GM12875 (cell line): ENCODE measurements at regions not wholly inside any gene's neighbourhood (a gene's known extent, or its start where the extent isn't known, plus 50 kb on each side); places are given as distances from the start of the nearest gene placed in this dataset.
"Not testable (repeated sequence)": the region's sequence is repeated elsewhere in the genome, so short reads cannot be mapped to it uniquely, and the experiment has no call there.

Experiments used
- H3K4me3 ChIP-seq: one replicate; pipeline ENCODE4 v1.5.1; 2011; ENCODE audit warnings: low read depth, low read length, control low read depth
- TF ChIP-seq, protein P1 (sequence below): IDR thresholded peaks from 2 replicates; pipeline ENCODE4 v1.5.1; 2011; ENCODE audit warnings: low read depth, mild to moderate bottlenecking, control low read depth, inconsistent platforms, low read length, moderate library complexity, borderline replicate concordance; ENCODE audit not compliant: insufficient read depth

DNA sequence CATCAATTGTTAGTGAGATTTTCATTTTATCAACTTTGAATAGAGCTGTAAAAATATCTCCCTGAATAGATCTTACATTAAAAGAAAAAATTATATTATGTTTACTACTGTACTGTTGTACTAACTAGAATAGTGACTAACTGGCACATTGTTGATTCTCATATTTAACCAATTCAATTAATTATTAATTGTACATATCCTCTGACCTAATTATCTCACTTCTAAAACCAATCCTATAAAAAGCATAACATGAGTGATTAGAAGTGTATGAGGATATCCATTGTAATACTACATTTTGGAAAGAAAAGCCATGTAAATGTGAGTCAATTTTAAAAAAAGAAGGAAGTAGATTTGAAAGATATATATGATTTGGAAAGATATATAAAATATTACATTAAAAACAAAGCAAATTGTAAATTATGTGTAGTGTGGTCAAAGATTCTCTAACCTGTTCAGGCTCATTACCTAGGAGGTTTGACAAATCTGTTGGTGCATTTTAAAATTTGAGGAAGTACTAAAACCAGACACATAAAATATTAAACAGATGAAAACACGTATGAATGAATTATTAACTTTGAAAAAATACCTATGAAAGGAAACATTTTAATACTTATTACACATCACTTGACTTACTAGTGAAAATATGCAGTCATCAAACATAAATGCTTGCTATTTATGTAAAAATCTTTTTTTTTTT lies 829.8 kb upstream of the SLC10A2 start:
- H3K4me3 ChIP-seq, result no peak overlapping the region
- TF ChIP-seq, protein P1, sequence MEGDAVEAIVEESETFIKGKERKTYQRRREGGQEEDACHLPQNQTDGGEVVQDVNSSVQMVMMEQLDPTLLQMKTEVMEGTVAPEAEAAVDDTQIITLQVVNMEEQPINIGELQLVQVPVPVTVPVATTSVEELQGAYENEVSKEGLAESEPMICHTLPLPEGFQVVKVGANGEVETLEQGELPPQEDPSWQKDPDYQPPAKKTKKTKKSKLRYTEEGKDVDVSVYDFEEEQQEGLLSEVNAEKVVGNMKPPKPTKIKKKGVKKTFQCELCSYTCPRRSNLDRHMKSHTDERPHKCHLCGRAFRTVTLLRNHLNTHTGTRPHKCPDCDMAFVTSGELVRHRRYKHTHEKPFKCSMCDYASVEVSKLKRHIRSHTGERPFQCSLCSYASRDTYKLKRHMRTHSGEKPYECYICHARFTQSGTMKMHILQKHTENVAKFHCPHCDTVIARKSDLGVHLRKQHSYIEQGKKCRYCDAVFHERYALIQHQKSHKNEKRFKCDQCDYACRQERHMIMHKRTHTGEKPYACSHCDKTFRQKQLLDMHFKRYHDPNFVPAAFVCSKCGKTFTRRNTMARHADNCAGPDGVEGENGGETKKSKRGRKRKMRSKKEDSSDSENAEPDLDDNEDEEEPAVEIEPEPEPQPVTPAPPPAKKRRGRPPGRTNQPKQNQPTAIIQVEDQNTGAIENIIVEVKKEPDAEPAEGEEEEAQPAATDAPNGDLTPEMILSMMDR, result no peak

DNA sequence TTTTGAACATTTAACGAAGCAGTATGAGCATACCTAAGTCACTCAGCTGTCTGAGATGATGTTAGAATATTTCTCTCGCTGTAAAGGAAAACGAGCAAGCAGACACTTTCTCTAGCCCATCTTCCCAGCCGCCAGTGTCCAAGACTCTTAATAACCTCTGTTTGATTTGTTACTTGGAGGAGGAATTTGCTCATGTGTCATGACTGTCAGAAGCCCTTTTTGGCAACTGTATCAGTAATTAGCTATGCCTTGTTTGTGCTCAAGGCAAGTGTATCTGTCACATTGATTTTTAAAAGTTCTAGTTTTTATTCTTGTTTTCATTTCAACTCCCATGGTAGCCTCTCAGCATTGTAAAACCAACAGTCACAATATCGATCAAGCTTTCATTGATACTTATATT lies 828.4 kb upstream of the SLC10A2 start:
- TF ChIP-seq, protein P1, result no peak
- H3K4me3 ChIP-seq, result no peak overlapping the region

DNA sequence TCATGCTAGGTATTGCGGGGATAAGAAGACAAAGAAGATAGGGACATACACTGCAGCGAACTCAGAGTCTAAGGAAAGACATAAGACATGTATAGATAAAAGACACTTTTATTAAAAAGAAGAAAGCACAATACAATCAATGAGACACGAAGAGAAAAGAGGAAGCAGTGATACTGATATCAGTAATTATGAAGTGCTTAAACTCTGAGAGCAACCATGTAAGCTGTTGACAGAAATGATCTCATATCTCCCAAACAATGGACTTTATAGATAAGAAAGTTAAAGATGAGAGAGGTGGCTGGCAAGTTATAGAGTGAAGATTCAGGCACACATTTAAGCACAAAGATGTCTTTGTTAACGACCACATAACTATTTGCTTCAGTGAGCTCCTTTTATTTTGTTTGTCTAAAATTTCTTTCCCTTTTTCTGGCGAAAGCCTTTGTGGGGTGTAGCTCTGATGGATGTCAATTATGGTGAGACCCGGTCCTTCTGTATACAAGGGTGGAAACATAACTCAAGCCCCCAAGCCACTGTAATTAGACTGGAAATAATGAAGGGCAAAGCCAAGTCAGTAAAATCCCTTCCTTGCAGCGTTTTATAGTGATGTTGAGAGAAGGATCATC lies 818.0 kb upstream of the SLC10A2 start:
- TF ChIP-seq, protein P1, result no peak
- no peak overlapping the region for H3K4me3 ChIP-seq

DNA sequence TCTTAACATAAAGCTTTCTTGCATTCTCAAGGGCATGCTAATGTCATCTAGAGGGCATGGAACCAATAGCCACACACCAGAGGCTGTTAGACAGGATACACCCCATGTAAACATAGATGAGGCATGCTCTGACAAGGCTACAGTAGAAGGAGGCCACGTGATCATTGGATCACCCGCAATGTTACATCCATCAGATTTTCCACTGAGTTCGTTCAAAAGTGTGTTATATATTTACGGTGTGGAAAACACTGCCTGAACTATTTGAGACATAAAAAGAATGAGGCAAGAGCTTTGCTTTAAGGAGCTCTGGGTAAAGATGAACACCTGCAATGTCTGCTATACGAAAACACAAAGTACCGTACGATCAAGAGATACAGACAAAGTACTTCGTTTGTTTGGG lies 817.5 kb upstream of the SLC10A2 start:
- H3K4me3 ChIP-seq, result no peak overlapping the region
- TF ChIP-seq, protein P1, result no peak

DNA sequence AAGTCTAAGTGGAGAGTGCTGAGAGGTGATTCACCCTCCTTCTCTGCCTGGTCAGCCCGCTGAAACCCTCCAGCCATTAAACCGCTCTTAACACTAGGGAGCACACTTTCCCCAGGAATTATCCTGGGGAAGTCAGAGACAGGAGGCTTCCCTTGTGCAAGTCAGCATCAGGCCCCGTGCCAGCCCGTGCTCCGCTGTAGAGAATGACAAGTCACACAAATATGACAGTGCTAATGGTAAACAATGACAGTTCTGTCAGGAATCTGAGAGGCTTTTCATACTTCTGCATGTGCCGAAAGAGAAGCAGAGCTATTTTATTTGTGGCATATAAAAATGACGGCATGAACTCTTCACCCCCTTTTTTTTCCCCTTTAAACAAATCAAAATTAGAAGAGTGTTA lies 816.9 kb upstream of the SLC10A2 start:
- TF ChIP-seq, protein P1, result no peak

DNA sequence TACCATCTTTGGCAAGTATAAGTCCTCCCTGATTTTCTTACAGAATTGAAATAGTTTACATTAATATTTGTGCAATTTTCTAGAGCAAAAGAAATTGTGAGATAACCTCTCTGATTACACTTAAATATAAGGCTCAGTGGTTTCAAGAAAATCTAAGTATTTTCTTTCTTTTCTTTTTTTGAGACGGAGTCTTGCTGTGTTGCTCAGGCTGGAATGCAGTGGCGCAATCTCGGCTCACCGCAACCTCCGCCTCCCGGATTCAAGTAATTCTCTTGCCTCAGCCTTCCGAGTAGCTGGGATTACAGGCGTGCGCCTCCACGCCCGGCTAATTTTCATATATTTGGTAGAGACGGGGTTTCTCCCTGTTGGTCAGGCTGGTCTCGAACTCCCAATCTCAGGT lies 813.9 kb upstream of the SLC10A2 start:
- not testable (repeated sequence) for H3K4me3 ChIP-seq

More for the DNA sequence above, 816.9 kb upstream of the SLC10A2 start:
- H3K4me3 ChIP-seq, result no peak overlapping the region

DNA sequence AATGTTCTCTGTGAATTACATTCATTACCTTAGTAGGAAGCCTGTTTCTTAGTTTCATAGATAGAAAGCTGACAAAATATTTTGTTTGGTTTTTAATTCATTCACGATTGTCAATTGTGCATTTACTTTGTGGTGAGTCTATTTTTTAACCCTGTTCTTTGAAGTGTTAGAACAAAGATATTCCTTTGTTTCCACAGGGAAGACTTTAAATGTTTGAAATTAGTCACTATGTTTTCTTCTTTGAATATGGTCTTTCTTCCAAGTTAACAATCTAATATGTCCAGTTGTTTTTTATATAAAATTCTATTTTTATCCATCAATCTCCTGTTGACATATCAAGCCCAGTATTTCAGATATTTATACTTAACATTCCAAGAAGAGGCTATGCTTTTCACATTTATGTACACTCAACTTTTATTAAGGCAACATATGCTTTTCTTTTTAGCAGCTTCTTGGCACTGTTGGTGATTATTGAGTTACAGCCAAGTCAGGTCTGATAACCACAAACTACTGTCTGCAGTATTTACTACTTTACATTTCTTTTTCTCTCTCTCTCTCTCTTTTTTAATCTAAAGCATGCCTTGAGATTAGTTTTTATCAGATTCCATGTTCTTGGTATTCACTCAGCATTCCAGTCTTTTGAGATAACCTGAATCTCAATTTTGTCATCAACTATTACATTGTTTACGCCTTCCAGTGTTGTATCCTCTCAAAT lies 812.8 kb upstream of the SLC10A2 start:
- H3K4me3 ChIP-seq, result no peak overlapping the region
- TF ChIP-seq, protein P1, result no peak
